Omental fat pad (tissue), 3 donors: ENCODE measurements at regions not wholly inside any gene's neighbourhood (a gene's known extent, or its start where the extent isn't known, plus 50 kb on each side); places are given as distances from the start of the nearest gene placed in this dataset.

Experiments
- ATAC-seq: fragments of 150-250 bp; one replicate; pipeline ENCODE4 v1.9.1; 2016; ENCODE audit warnings: mild to moderate bottlenecking, moderate library complexity; ENCODE audit not compliant: low FRiP score
- DNase-seq: peaks from one replicate; pipeline ENCODE4 v3.0.0-alpha.2; 2019; ENCODE audit warnings: low spot score
- TF ChIP-seq, protein P1 (sequence below), 3 donors: fragments of 450-650 bp; IDR thresholded peaks; one replicate each; pipeline ENCODE4 v1.5.1; 2016 to 2017; ENCODE audit warnings: antibody characterized with exemption in 3 of 3, mild to moderate bottlenecking in 3 of 3, moderate library complexity in 2 of 3

DNA sequence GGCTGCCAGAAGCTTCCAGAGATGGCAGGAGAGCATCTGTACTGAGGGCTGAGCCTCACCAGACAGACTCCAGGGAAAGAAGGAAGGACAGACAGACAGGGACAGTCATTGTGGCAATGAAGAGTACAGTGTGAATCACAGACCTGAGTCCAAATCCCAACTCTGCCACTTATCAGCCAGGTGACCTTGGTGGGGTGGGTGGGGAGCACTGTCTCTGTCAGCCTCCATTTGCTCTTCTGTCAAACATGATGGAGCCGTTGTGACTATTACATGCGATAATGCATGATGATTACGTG, 85.9 kb upstream of the FSTL4 start:
- TF ChIP-seq, protein P1, sequence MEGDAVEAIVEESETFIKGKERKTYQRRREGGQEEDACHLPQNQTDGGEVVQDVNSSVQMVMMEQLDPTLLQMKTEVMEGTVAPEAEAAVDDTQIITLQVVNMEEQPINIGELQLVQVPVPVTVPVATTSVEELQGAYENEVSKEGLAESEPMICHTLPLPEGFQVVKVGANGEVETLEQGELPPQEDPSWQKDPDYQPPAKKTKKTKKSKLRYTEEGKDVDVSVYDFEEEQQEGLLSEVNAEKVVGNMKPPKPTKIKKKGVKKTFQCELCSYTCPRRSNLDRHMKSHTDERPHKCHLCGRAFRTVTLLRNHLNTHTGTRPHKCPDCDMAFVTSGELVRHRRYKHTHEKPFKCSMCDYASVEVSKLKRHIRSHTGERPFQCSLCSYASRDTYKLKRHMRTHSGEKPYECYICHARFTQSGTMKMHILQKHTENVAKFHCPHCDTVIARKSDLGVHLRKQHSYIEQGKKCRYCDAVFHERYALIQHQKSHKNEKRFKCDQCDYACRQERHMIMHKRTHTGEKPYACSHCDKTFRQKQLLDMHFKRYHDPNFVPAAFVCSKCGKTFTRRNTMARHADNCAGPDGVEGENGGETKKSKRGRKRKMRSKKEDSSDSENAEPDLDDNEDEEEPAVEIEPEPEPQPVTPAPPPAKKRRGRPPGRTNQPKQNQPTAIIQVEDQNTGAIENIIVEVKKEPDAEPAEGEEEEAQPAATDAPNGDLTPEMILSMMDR (IDR thresholded peaks at IDR 0.05), result no peak
- DNase-seq (no peak), ATAC-seq (no peak)

DNA sequence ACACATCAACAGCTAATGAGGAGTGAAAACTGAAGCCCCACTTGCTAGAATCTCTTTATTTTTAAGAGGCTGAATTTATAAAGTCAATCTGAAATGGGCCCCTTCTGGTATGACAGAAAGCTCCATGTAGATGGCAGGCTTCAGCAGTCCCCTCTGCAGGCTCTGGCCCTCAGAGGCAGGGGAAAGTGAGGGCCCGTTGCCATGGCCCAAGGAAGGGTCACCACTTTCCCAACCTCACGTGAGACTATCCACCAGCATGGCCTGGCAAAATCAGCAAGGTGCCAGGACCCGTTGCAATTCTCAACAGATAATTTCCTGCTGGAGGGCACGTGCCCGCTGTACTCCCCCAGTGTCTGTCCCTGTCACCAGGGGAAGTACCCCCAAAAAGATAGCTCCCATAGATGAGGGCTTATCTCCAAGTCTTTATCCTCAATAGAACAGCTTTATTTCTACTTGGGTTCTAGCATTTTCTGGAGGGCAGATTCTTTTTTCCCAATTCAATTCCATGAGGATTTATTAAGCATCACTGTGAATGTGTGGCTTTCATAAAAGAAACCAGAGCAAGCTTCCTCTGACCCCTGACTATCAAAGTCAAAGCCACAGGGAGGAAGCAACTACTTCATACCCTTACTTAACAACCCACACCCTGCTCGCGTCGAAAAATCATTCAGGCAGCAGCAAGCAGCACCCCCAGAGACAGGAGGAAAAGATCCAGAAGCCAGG, 85.4 kb upstream of the FSTL4 start:
- ATAC-seq, result no peak

DNA sequence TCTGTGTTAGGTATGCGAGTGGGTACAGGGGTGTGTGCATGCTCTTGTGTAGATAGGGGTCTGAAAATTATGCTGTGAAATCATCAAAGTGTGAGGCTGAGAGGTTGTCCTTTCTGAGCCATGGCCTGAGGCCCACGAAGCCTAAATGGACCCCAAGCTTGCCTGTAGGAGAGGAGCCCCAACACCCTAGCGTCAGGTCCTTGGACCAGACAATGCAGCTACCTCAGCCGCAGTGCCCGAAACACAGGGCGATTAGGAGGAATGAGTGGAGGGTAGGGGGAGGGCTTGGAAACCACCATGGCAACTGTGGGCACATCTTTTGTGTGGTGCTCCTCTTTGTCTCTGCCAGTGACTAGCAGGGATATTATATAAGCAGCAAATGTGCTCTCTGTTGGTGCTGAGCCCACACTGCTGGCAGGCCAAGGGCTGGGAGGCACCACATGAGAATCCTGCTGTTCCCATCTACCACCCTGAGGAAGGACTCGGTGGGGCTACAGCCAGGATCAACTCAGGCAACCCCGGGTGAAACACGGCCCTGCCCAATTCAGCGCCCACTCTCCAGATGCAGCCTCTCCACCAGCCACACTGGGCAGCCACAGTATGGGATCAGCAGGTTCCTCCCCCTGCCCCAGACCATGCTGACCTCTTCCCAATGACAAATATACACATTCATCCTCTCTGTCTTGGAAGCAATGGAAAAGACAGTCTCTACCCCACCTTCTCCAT, 84.6 kb upstream of the FSTL4 start:
- DNase-seq, result no peak
- TF ChIP-seq, protein P1 (IDR thresholded peaks at IDR 0.05), result no peak
- ATAC-seq, result no peak

More for the DNA sequence above, 85.4 kb upstream of the FSTL4 start:
- TF ChIP-seq, protein P1 (IDR thresholded peaks at IDR 0.05), result no peak
- DNase-seq, result no peak

DNA sequence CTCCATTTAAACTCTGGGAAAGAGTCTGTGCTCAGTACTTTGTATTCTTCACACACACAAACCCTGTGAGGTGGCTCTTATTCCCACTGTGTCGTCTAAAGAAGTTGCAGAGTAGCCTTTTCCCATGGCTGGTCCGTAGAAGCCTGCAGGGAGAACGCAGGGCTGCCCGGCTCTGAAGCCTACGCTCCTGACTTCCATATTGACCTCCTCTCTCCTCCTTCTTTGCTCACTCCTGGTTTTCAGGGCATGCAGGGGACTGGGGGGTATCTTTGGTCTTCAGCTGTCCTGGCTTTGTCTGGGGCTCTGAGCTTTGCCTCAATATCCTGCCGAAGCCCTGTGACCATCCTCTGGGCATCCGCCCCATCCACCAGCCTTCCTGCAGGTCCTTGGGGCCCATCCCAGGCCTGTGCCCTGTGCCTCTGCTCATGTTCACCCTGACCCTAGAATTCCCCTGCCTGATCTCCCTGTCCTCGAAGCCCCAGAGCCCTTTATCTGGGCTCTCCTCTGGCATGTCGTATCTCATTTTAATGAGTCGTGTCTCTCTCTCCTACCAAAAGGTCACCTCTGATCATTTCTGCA, 83.8 kb upstream of the FSTL4 start:
- TF ChIP-seq, protein P1 (IDR thresholded peaks at IDR 0.05), result no peak
- ATAC-seq, result no peak
- no peak for DNase-seq

DNA sequence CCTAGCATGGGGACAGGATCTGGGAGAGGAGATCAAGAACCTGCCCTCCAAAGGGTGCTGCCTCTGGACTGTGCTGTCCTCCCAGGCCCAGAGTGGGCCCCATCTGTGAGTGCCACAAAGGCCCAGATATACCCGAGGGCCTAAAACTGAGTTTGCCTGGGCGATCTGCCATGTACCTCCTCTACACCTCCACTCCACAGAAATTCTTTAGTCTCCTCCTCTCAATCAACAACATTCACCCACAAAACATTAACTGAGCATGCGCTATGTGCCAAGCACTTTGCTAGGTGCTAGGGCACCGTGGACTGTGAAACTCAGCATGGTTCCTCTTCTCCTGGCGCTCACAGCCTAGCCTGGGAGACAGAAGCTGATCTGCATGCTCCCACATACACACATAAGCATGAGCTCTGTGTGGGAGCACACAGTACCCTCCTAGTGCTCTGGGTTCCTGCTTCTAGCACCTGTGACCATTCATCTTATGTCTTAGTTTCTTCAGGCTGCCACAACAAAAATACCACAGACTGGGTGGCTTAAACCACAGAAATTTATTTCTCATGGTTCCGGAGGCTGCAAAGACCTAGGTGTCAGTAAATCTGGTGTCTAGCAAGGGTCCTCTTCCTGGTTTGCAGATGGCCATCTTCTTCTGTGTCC, 82.0 kb upstream of the FSTL4 start:
- DNase-seq (no peak), ATAC-seq (no peak)
- TF ChIP-seq, protein P1 (IDR thresholded peaks at IDR 0.05), result no peak

DNA sequence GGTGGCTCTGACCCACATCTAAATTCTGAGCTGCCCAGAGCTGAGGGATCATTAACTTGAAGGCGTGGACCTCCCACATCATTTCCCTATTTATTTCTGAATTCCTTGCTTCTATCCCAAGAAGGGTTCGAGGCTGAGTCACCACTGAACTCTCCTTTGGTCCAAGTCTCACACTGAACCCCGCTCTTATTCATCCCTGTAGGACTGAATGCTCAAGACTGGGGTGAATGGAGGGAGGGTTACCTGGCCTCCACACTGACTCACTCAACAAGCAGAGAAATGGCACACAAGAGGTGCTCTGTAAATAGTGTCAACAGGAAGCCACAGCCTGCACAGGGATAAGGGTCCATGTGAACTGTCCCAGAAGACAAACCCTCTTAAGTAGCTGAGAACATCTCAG, 79.1 kb upstream of the FSTL4 start:
- DNase-seq (no peak), ATAC-seq (no peak)
- TF ChIP-seq, protein P1 (IDR thresholded peaks at IDR 0.05), result no peak
